ENCODE measurements at regions not wholly inside any gene's neighbourhood (a gene's known extent, or its start where the extent isn't known, plus 50 kb on each side); places are given as distances from the start of the nearest gene placed in this dataset.

DNA sequence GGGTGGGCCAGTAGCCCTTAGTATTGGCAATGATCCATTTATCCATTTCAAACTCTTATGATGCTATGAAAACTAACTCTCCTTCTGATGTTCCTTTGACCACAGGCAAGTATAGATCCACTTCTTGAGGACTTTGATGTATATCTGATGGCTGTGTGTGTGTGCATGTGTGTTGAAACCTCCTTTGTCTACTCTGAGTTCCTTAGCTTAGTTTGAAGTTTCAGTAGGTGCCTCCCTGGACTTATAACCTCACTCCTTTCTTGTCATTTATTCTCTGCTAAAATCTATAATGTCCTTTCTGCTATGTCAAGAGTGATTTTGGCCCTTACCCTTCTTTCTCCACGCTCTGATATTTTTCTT, 409.3 kb downstream of the PRDM2 start:
- Histone ChIP-seq H2AFZ (ENCODE audit: low read depth, low read length) (no peak overlapping the region), H3K9me3 (replicated peaks; ENCODE audit: control insufficient read depth, insufficient read depth, low read length) (peaks cover 4% of the 10 kb centered on the region), H3K9ac (replicated peaks; ENCODE audit: extremely low read depth, insufficient read depth, low read length) (no peak overlapping the region), H3K4me1 (ENCODE audit: control insufficient read depth, extremely low read depth, insufficient read depth, low read length) (no peaks in the 10 kb centered on the region), H3K27ac (ENCODE audit: insufficient read depth, low read depth, low read length) (no peak overlapping the region), H3K27me3 (ENCODE audit: control insufficient read depth in 2 of 2, insufficient read depth in 2 of 2, low read length in 2 of 2) (no peaks in the 10 kb centered on the region), H3K79me2 (ENCODE audit: control insufficient read depth, insufficient read depth, low read length) (no peaks in the 10 kb centered on the region), H3K9me1 (replicated peaks; ENCODE audit: control insufficient read depth, extremely low read depth, insufficient read depth, low read length) (no peaks in the 10 kb centered on the region), H3K4me3 (replicated peaks in 1 of 3; ENCODE audit: insufficient read depth in 1 of 3, low read depth in 1 of 3, low read length in 3 of 3) (no peak overlapping the region), H3K4me2 (ENCODE audit: insufficient read depth, low read length) (no peak overlapping the region), H4K20me1 (replicated peaks; ENCODE audit: control insufficient read depth, extremely low read depth, insufficient read depth, low read length) (no peaks in the 10 kb centered on the region), H3K36me3 (ENCODE audit: control insufficient read depth in 2 of 2, extremely low read depth in 1 of 2, insufficient read depth in 2 of 2, low read length in 2 of 2) (no peaks in the 10 kb centered on the region)
- BruUV-seq (replicated peaks): no TSS peak
- intact Hi-C loops (cut with micrococcal nuclease) (no loop called here), dilution Hi-C loops (cut with MboI; ENCODE audit: extremely low pct_ligation_motif_present, low sequenced_read_pairs) (no loop called here)
- CTCF ChIA-PET: no interaction called here
- TF ChIP-seq EZH2 (IDR thresholded peaks at IDR 0.05; ENCODE audit: borderline replicate concordance, low read depth, low read length, severe bottlenecking) (no peak), MYC (IDR thresholded peaks at IDR 0.05; ENCODE audit: low read depth, low read length) (no peak), GATA2 (IDR thresholded peaks at IDR 0.05; ENCODE audit: insufficient read depth, insufficient read length, low read depth, low read length) (no peak), FOS (IDR thresholded peaks at IDR 0.05; ENCODE audit: borderline replicate concordance, insufficient read depth, low read length) (no peak), POLR2AphosphoS5 (IDR thresholded peaks at IDR 0.05; ENCODE audit: insufficient read depth, low read depth, low read length) (no peak), POLR2A (IDR thresholded peaks at IDR 0.05; ENCODE audit: low read depth, low read length) (no peak)
- TF ChIP-seq, protein P1, sequence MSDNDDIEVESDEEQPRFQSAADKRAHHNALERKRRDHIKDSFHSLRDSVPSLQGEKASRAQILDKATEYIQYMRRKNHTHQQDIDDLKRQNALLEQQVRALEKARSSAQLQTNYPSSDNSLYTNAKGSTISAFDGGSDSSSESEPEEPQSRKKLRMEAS (IDR thresholded peaks at IDR 0.05; ENCODE audit: insufficient read depth, insufficient read length): no peak
- DNase-seq (ENCODE audit: low read depth, low spot score): no peak
- POLR2A ChIA-PET: no interaction called here
- no peak for FAIRE-seq

DNA sequence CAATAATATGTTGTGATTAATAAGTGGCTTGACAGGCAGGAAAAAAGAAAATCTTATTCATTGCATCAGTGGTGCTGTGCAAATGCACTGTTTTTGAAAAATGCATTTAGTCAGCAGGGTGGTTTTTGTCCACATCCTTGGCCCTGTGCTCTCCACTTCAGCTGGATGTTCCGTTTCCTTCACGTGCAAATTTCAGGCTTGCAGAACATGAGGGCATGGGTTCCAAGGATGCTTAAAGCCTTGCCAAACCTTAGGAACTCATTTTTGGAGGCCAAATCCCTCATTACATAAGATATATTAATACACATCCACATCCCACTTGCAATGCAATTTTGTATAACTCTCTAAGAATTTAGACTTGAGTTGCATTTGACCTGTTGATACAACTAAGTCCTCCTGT, 410.1 kb downstream of the PRDM2 start:
- no peak for FAIRE-seq
- H3K36me3 ChIP-seq (ENCODE audit: control insufficient read depth in 2 of 2, extremely low read depth in 1 of 2, insufficient read depth in 2 of 2, low read length in 2 of 2): no peaks in the 10 kb centered on the region
- dilution Hi-C loops (cut with MboI; ENCODE audit: extremely low pct_ligation_motif_present, low sequenced_read_pairs): no loop called here
- H4K20me1 ChIP-seq (replicated peaks; ENCODE audit: control insufficient read depth, extremely low read depth, insufficient read depth, low read length): no peaks in the 10 kb centered on the region
- peaks cover 4% of the 10 kb centered on the region for H3K9me3 ChIP-seq (replicated peaks; ENCODE audit: control insufficient read depth, insufficient read depth, low read length)
- no peaks in the 10 kb centered on the region for H3K79me2 ChIP-seq (ENCODE audit: control insufficient read depth, insufficient read depth, low read length)
- H3K27me3 ChIP-seq (ENCODE audit: control insufficient read depth in 2 of 2, insufficient read depth in 2 of 2, low read length in 2 of 2): no peaks in the 10 kb centered on the region
- H2AFZ ChIP-seq (ENCODE audit: low read depth, low read length): no peak overlapping the region
- ChIA-PET POLR2A (no interaction called here), CTCF (no interaction called here)
- no TSS peak for BruUV-seq (replicated peaks)
- H3K4me3 ChIP-seq (replicated peaks in 1 of 3; ENCODE audit: insufficient read depth in 1 of 3, low read depth in 1 of 3, low read length in 3 of 3): no peak overlapping the region
- no peaks in the 10 kb centered on the region for H3K9me1 ChIP-seq (replicated peaks; ENCODE audit: control insufficient read depth, extremely low read depth, insufficient read depth, low read length)
- TF ChIP-seq GATA2 (IDR thresholded peaks at IDR 0.05; ENCODE audit: insufficient read depth, insufficient read length, low read depth, low read length): no peak
- TF ChIP-seq POLR2A (IDR thresholded peaks at IDR 0.05; ENCODE audit: low read depth, low read length): no peak
- no peak for TF ChIP-seq JUN (IDR thresholded peaks at IDR 0.05; ENCODE audit: borderline replicate concordance, insufficient read depth, insufficient read length, low read depth)
- TF ChIP-seq, protein P1 (IDR thresholded peaks at IDR 0.05; ENCODE audit: insufficient read depth, insufficient read length): no peak
- no peak for TF ChIP-seq EZH2 (IDR thresholded peaks at IDR 0.05; ENCODE audit: borderline replicate concordance, low read depth, low read length, severe bottlenecking)
- TF ChIP-seq FOS (IDR thresholded peaks at IDR 0.05; ENCODE audit: borderline replicate concordance, insufficient read depth, low read length): no peak
- TF ChIP-seq, protein P2, sequence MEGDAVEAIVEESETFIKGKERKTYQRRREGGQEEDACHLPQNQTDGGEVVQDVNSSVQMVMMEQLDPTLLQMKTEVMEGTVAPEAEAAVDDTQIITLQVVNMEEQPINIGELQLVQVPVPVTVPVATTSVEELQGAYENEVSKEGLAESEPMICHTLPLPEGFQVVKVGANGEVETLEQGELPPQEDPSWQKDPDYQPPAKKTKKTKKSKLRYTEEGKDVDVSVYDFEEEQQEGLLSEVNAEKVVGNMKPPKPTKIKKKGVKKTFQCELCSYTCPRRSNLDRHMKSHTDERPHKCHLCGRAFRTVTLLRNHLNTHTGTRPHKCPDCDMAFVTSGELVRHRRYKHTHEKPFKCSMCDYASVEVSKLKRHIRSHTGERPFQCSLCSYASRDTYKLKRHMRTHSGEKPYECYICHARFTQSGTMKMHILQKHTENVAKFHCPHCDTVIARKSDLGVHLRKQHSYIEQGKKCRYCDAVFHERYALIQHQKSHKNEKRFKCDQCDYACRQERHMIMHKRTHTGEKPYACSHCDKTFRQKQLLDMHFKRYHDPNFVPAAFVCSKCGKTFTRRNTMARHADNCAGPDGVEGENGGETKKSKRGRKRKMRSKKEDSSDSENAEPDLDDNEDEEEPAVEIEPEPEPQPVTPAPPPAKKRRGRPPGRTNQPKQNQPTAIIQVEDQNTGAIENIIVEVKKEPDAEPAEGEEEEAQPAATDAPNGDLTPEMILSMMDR (IDR thresholded peaks at IDR 0.05; ENCODE audit: extremely low read depth in 1 of 2, insufficient read depth in 1 of 2, low read depth in 1 of 2, low read length in 2 of 2): no peak
- no peak for TF ChIP-seq MYC (IDR thresholded peaks at IDR 0.05; ENCODE audit: low read depth, low read length)
- TF ChIP-seq POLR2AphosphoS5 (IDR thresholded peaks at IDR 0.05; ENCODE audit: insufficient read depth, low read depth, low read length): no peak
- DNase-seq (ENCODE audit: low read depth, low spot score): no peak
- no peak overlapping the region for H3K4me2 ChIP-seq (ENCODE audit: insufficient read depth, low read length)
- no peak overlapping the region for H3K27ac ChIP-seq (ENCODE audit: insufficient read depth, low read depth, low read length)
- intact Hi-C loops (cut with micrococcal nuclease): no loop called here
- no peaks in the 10 kb centered on the region for H3K4me1 ChIP-seq (ENCODE audit: control insufficient read depth, extremely low read depth, insufficient read depth, low read length)
- no peak overlapping the region for H3K9ac ChIP-seq (replicated peaks; ENCODE audit: extremely low read depth, insufficient read depth, low read length)
